ENCODE measurements at regions not wholly inside any gene's neighbourhood (a gene's known extent, or its start where the extent isn't known, plus 50 kb on each side); places are given as distances from the start of the nearest gene placed in this dataset.

DNA sequence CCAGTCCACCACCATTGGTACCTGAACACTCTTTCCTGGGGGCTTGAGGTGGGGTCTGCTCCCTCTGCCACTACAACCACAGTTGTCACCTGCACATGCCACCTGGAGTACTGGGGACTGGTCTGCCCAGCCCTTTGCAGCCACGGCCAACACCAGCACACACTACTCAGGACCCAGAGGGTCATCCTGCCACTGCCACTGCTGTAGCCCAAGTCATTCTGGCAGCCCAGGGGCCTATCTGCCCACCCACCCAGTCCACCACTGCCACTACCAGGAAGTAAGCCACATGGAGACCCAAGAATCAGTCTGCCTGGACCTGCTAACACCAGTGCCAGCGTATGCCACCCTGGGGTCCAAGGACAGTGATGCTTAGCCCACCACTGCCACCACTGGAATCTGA lies 302.4 kb upstream of the TRPC7 start:
- no peak for DNase-seq (ENCODE audit: low read depth in 2 of 2)
- Histone ChIP-seq H3K27ac (ENCODE audit: insufficient read depth, low read length) (no peak overlapping the region), H3K9ac (ENCODE audit: insufficient read depth, low read length) (no peak overlapping the region), H3K36me3 (ENCODE audit: control insufficient read depth, insufficient read depth, low read length) (no peaks in the 10 kb centered on the region), H3K9me3 (ENCODE audit: control insufficient read depth, insufficient read depth, low read depth, low read length) (no peaks in the 10 kb centered on the region), H3K79me2 (ENCODE audit: control insufficient read depth, insufficient read depth, low read length) (no peaks in the 10 kb centered on the region), H4K20me1 (ENCODE audit: control insufficient read depth, extremely low read depth, insufficient read depth, low read length) (no peaks in the 10 kb centered on the region), H2AFZ (ENCODE audit: low read length) (no peak overlapping the region), H3K27me3 (ENCODE audit: control insufficient read depth, insufficient read depth, low read length) (no peaks in the 10 kb centered on the region), H3K4me3 (replicated peaks in 1 of 4; ENCODE audit: control extremely low read depth in 1 of 4, insufficient read depth in 1 of 4, low read depth in 3 of 4, low read length in 4 of 4) (no peak overlapping the region), H3K4me2 (ENCODE audit: extremely low read depth, insufficient read depth, low read length) (no peak overlapping the region), H3K4me1 (ENCODE audit: control insufficient read depth, extremely low read depth, insufficient read depth, low read length) (no peaks in the 10 kb centered on the region)
- TF ChIP-seq CTCF (conservative IDR thresholded peaks at IDR 0.05 in 1 of 2, IDR thresholded peaks at IDR 0.05 in 1 of 2; ENCODE audit: low read depth in 1 of 2, low read length in 2 of 2), result no peak
- TF ChIP-seq EZH2 (IDR thresholded peaks at IDR 0.05; ENCODE audit: low read length, missing control alignments), result no peak

- no peaks in the 10 kb centered on the region for H3K36me3 ChIP-seq (ENCODE audit: control insufficient read depth, insufficient read depth, low read length)
- no peak overlapping the region for H3K9ac ChIP-seq (ENCODE audit: insufficient read depth, low read length)
- H3K27me3 ChIP-seq (ENCODE audit: control insufficient read depth, insufficient read depth, low read length), result no peaks in the 10 kb centered on the region
- no peaks in the 10 kb centered on the region for H4K20me1 ChIP-seq (ENCODE audit: control insufficient read depth, extremely low read depth, insufficient read depth, low read length)
- no peaks in the 10 kb centered on the region for H3K4me1 ChIP-seq (ENCODE audit: control insufficient read depth, extremely low read depth, insufficient read depth, low read length)
- H3K27ac ChIP-seq (ENCODE audit: insufficient read depth, low read length), result no peak overlapping the region
- H3K79me2 ChIP-seq (ENCODE audit: control insufficient read depth, insufficient read depth, low read length), result no peaks in the 10 kb centered on the region
- no peak overlapping the region for H3K4me2 ChIP-seq (ENCODE audit: extremely low read depth, insufficient read depth, low read length)
- no peak overlapping the region for H2AFZ ChIP-seq (ENCODE audit: low read length)
- TF ChIP-seq EZH2 (IDR thresholded peaks at IDR 0.05; ENCODE audit: low read length, missing control alignments), result no peak
- TF ChIP-seq CTCF (conservative IDR thresholded peaks at IDR 0.05 in 1 of 2, IDR thresholded peaks at IDR 0.05 in 1 of 2; ENCODE audit: low read depth in 1 of 2, low read length in 2 of 2), result no peak
- H3K4me3 ChIP-seq (replicated peaks in 1 of 4; ENCODE audit: control extremely low read depth in 1 of 4, insufficient read depth in 1 of 4, low read depth in 3 of 4, low read length in 4 of 4), result no peak overlapping the region
- DNase-seq (ENCODE audit: low read depth in 2 of 2), result no peak
- no peaks in the 10 kb centered on the region for H3K9me3 ChIP-seq (ENCODE audit: control insufficient read depth, insufficient read depth, low read depth, low read length)
These were observed 301.8 kb upstream of the TRPC7 start for GRCh38 chr5:136666970-136667620.

DNA sequence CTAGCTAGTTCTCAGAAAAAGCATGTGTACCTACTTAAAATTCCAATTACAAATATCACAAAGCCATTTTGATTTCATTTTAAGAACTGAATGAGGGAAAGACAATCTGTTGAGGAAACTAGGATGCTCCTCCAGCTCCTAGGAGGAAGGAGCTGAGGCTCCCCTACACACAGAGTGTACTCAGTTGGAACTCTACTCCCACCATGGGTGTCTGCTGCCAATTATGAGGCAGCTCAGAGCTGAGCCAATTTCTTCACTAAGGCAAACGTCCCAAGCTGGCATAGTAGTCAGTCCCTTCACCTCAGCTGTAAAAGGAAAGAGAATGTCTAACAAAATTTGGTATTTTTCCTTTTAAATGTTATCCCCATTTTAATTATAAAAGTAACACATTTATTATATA lies 300.0 kb upstream of the TRPC7 start:
- TF ChIP-seq EZH2 (IDR thresholded peaks at IDR 0.05; ENCODE audit: low read length, missing control alignments), result no peak
- TF ChIP-seq CTCF (conservative IDR thresholded peaks at IDR 0.05 in 1 of 2, IDR thresholded peaks at IDR 0.05 in 1 of 2; ENCODE audit: low read depth in 1 of 2, low read length in 2 of 2), result no peak
- Histone ChIP-seq H3K79me2 (ENCODE audit: control insufficient read depth, insufficient read depth, low read length) (no peaks in the 10 kb centered on the region), H3K9ac (ENCODE audit: insufficient read depth, low read length) (no peak overlapping the region), H3K4me2 (ENCODE audit: extremely low read depth, insufficient read depth, low read length) (no peak overlapping the region), H3K4me3 (replicated peaks in 1 of 4; ENCODE audit: control extremely low read depth in 1 of 4, insufficient read depth in 1 of 4, low read depth in 3 of 4, low read length in 4 of 4) (no peak overlapping the region), H3K9me3 (ENCODE audit: control insufficient read depth, insufficient read depth, low read depth, low read length) (no peaks in the 10 kb centered on the region), H3K27ac (ENCODE audit: insufficient read depth, low read length) (no peak overlapping the region), H3K36me3 (ENCODE audit: control insufficient read depth, insufficient read depth, low read length) (no peaks in the 10 kb centered on the region), H2AFZ (ENCODE audit: low read length) (no peak overlapping the region), H3K27me3 (ENCODE audit: control insufficient read depth, insufficient read depth, low read length) (no peaks in the 10 kb centered on the region), H3K4me1 (ENCODE audit: control insufficient read depth, extremely low read depth, insufficient read depth, low read length) (no peaks in the 10 kb centered on the region), H4K20me1 (ENCODE audit: control insufficient read depth, extremely low read depth, insufficient read depth, low read length) (no peaks in the 10 kb centered on the region)
- DNase-seq (ENCODE audit: low read depth in 2 of 2), result no peak
